SK-N-SH (cell line): ENCODE measurements at regions not wholly inside any gene's neighbourhood (a gene's known extent, or its start where the extent isn't known, plus 50 kb on each side); places are given as distances from the start of the nearest gene placed in this dataset.

Experiments
- CTCF ChIA-PET: fragments of 300-600, 350-600 bp; formaldehyde crosslinking; extraction: SDS; loops from one replicate; lab custom pipeline; 2021; lab: Yijun Ruan, JAX
- POLR2A ChIA-PET: fragments of 350-600 bp; sonication (Branson Sonifier 250); formaldehyde crosslinking; extraction: SDS; loops from one replicate; lab custom pipeline; 2020; ENCODE audit warnings: antibody characterized with exemption, inconsistent platforms; lab: Yijun Ruan, JAX
- DNase-seq: peaks from one replicate; pipeline ENCODE4 v3.0.0; 2012
- H2AFZ ChIP-seq: fragments of 200-600 bp; sonication (generic); 2 replicates; pipeline ENCODE4 v1.8.1; 2016; ENCODE audit warnings: antibody characterized with exemption, mild to moderate bottlenecking, low read depth
- H3F3A ChIP-seq: fragments of 200-600 bp; sonication (generic); replicated peaks from 2 replicates; pipeline ENCODE3; 2016; ENCODE audit warnings: antibody characterized with exemption, mild to moderate bottlenecking; ENCODE audit not compliant: insufficient read depth
- H3K27ac ChIP-seq, 2 experiments: fragments of 200-500 bp in 1 of 2; fragments of 200-600 bp in 1 of 2; sonication (Bioruptor generic) in 1 of 2; sonication (generic), shearing (Covaris generic) in 1 of 2; 2 replicates each; pipeline versions ENCODE4 v1.5.1 to v1.6.1; 2014 to 2016; ENCODE audit warnings: low read depth in 2 of 2, inconsistent platforms in 1 of 2, low read length in 1 of 2, mild to moderate bottlenecking in 1 of 2, mixed read lengths in 1 of 2
- H3K27me3 ChIP-seq: fragments of 200-600 bp; sonication (generic), shearing (Covaris generic); 2 replicates; pipeline ENCODE4 v1.6.1; 2016; ENCODE audit warnings: mixed run types; ENCODE audit not compliant: insufficient read depth
- H3K36me3 ChIP-seq, 2 experiments: fragments of 200-500 bp in 1 of 2; fragments of 200-600 bp in 1 of 2; sonication (Bioruptor generic) in 1 of 2; sonication (generic) in 1 of 2; replicated peaks in 1 of 2; 2 replicates each; pipeline versions ENCODE3 to v1.5.1; 2014 to 2016; ENCODE audit warnings: low read length in 1 of 2, mild to moderate bottlenecking in 1 of 2; ENCODE audit not compliant: insufficient read depth in 2 of 2, control insufficient read depth in 1 of 2
- H3K4me1 ChIP-seq, 2 experiments: fragments of 200-500 bp in 1 of 2; fragments of 200-600 bp in 1 of 2; sonication (Bioruptor generic) in 1 of 2; sonication (generic), shearing (Covaris generic) in 1 of 2; 2 replicates each; pipeline versions ENCODE4 v1.5.1 to v1.6.1; 2014 to 2016; ENCODE audit warnings: low read depth in 1 of 2, low read length in 1 of 2, mixed run types in 1 of 2; ENCODE audit not compliant: insufficient read depth in 2 of 2, control insufficient read depth in 1 of 2
- H3K4me2 ChIP-seq: fragments of 200-600 bp; sonication (generic), shearing (Covaris generic); 2 replicates; pipeline ENCODE4 v1.6.1; 2017; ENCODE audit warnings: mixed run types
- H3K4me3 ChIP-seq, 2 experiments: fragments of 200-500 bp in 1 of 2; fragments of 200-600 bp in 1 of 2; sonication (Bioruptor generic) in 1 of 2; sonication (generic), shearing (Covaris generic) in 1 of 2; 2 replicates each; pipeline versions ENCODE4 v1.5.1 to v1.8.1; 2014 to 2016; ENCODE audit warnings: low read depth in 2 of 2, inconsistent platforms in 1 of 2, low read length in 1 of 2, mild to moderate bottlenecking in 1 of 2, mixed read lengths in 1 of 2, moderate library complexity in 1 of 2
- H3K79me2 ChIP-seq: fragments of 200-600 bp; sonication (generic); 2 replicates; pipeline ENCODE4 v1.8.1; 2017; ENCODE audit warnings: mild to moderate bottlenecking; ENCODE audit not compliant: insufficient read depth
- H3K9ac ChIP-seq: fragments of 200-600 bp; sonication (generic); 2 replicates; pipeline ENCODE4 v1.6.1; 2017; ENCODE audit warnings: mixed run types
- H3K9me2 ChIP-seq: fragments of 200-600 bp; sonication (generic); 2 replicates; pipeline ENCODE4 v1.6.1; 2017; ENCODE audit warnings: mixed run types
- H3K9me3 ChIP-seq: fragments of 200-600 bp; sonication (generic); 2 replicates; pipeline ENCODE4 v1.6.1; 2017; ENCODE audit warnings: mixed run types, mild to moderate bottlenecking, moderate library complexity
- H4K20me1 ChIP-seq: fragments of 200-600 bp; sonication (generic); 2 replicates; pipeline ENCODE4 v1.6.1; 2017; ENCODE audit warnings: mild to moderate bottlenecking, mixed run types; ENCODE audit not compliant: insufficient read depth
- CHD2 ChIP-seq: fragments of 150-350 bp; IDR thresholded peaks from 2 replicates; pipeline ENCODE4 v1.6.1; 2018; ENCODE audit warnings: low read length; ENCODE audit not compliant: partially characterized antibody
- CTCF ChIP-seq: fragments of 200-600 bp; sonication (generic); IDR thresholded peaks from 2 replicates; pipeline ENCODE4 v1.6.1; 2017; ENCODE audit warnings: antibody characterized with exemption, mild to moderate bottlenecking, moderate library complexity
- EP300 ChIP-seq, 2 experiments: IDR thresholded peaks; 2 replicates each; pipeline versions ENCODE4 v1.4.0 to v1.6.1; 2012; ENCODE audit warnings: borderline replicate concordance in 1 of 2, low read depth in 1 of 2, low read length in 1 of 2
- FOXM1 ChIP-seq: IDR thresholded peaks from 2 replicates; pipeline ENCODE4 v1.4.0; 2012; ENCODE audit warnings: low read depth, mild to moderate bottlenecking
- GABPA ChIP-seq: IDR thresholded peaks from 2 replicates; pipeline ENCODE4 v1.4.0; 2012; ENCODE audit warnings: low read depth, mild to moderate bottlenecking
- IRF3 ChIP-seq: fragments of 150-350 bp; IDR thresholded peaks from 2 replicates; pipeline ENCODE4 v1.6.1; 2016; ENCODE audit warnings: mild to moderate bottlenecking, low read depth, low read length
- JUND ChIP-seq: IDR thresholded peaks from 2 replicates; pipeline ENCODE4 v1.4.0; 2012
- RXRA ChIP-seq: IDR thresholded peaks from 2 replicates; pipeline ENCODE4 v1.4.0; 2012; ENCODE audit warnings: low read depth, mild to moderate bottlenecking, borderline replicate concordance
- SIN3A ChIP-seq: IDR thresholded peaks from 2 replicates; pipeline ENCODE4 v1.6.1; 2012; ENCODE audit warnings: low read depth, mild to moderate bottlenecking, low read length, moderate library complexity, borderline replicate concordance
- SMC3 ChIP-seq: IDR thresholded peaks from 2 replicates; pipeline ENCODE4 v1.6.1; 2012; ENCODE audit warnings: low read depth, low read length, improper control_type of control experiment
- TAF1 ChIP-seq: IDR thresholded peaks from 2 replicates; pipeline ENCODE4 v1.6.1; 2012; ENCODE audit warnings: low read depth, mild to moderate bottlenecking, low read length, moderate library complexity, borderline replicate concordance
- YY1 ChIP-seq: IDR thresholded peaks from 2 replicates; pipeline ENCODE4 v1.4.0; 2012; ENCODE audit warnings: low read depth, mild to moderate bottlenecking
- WGBS: methylation state at CpG from one replicate; pipeline ENCODE4 v1.1.6; 2017; ENCODE audit warnings: low lambda C conversion rate; 5-methylcytosine and 5-hydroxymethylcytosine counted together
- TF ChIP-seq, protein P1 (sequence below): IDR thresholded peaks from 2 replicates; pipeline ENCODE4 v1.4.0; 2012; ENCODE audit warnings: low read depth, borderline replicate concordance
- TF ChIP-seq, protein P2 (sequence below): IDR thresholded peaks from 2 replicates; pipeline ENCODE4; 2012

DNA sequence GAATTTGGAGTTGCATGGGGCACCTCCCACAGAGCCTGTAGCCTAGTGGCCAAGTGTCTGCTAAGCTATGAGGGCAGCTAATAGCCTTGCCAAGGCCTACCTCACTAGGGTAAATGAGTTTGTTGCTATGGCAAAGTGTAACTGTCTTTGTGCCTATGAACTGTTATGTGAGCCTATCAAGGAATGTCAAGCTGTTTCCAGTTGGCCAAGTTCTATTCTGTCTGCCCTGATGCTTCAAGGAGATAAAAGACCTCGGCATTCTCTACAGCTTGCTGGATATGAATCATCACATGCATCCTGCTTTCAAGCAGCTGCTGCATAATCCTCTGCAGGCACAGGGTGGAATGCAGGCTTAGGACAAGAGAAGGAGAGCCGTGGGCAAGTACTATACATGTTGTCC lies 69.8 kb upstream of the CCDC112 start (continued):
- TF ChIP-seq CTCF = peak; percentile 31; the same call in 1 of the 2 replicates
- 0 out of 2 replicates have a peak, but pooled peaks have one; percentile 47 for TF ChIP-seq TAF1
- no peak for TF ChIP-seq CHD2
- TF ChIP-seq GABPA = no peak

- Histone ChIP-seq H2AFZ (no peak overlapping the region), H3K79me2 (no peaks in the 10 kb centered on the region), H3K4me1 (peaks cover 3 to 8% of the 10 kb centered on the region in 2 experiments; a peak in 3 of 4 replicates), H3K4me2 (no peak overlapping the region), H3F3A (peaks cover 9% of the 10 kb centered on the region), H3K36me3 (no peaks in the 10 kb centered on the region), H3K4me3 (no peak overlapping the region), H3K9ac (no peak overlapping the region), H4K20me1 (no peaks in the 10 kb centered on the region), H3K27ac (no peak overlapping the region), H3K27me3 (no peaks in the 10 kb centered on the region), H3K9me3 (no peaks in the 10 kb centered on the region), H3K9me2 (no peaks in the 10 kb centered on the region)
- TF ChIP-seq RXRA = no peak
- TF ChIP-seq SIN3A = no peak
- no peak for TF ChIP-seq EP300 (IDR thresholded peaks at IDR 0.05; ENCODE audit: borderline replicate concordance in 1 of 2, low read depth in 1 of 2, low read length in 1 of 2)
- TF ChIP-seq TAF1 = no peak
- POLR2A ChIA-PET = no interaction called here
- WGBS = 79% methylated on average over 4 of the region's 4 CpGs
- DNase-seq = no peak
- CTCF ChIA-PET = interaction anchor here (1.2 kb wide), 1 partner anchor 13 kb away, joined by 6 read pairs; no protein-coding TSS in a partner anchor
Observed at GRCh38 chr5:115363879-115364278, 67.4 kb upstream of the CCDC112 start.

DNA sequence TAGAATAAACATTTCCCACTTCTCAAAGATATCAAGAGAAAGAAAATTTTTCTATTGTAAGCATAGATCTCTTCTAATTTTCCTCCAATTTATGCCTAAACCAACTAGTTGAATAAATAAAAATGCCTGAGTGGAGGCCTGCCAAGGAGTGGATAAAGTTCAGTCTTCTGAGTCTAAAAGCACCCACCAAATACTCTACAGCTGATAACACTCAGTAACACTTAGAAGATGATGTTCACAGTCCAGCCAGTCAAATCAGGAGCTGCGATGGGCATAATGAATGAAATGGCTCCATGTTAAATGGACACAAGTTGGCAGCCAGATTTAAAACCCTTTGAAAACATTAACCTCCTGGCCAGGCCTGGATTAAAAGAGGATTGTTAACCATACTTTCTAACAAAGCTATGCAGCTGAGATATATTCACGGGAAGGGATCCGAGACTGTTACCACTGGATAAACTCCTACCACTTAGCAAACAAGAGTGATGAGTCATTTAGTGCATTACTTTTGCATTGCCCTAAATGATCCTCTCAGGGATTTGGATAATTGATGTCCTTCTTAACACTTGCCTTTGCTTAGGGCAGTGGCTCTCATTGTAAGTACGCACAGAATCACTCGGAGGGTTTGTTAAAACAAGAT lies 63.7 kb upstream of the CCDC112 start:
- Histone ChIP-seq H3K9me3 (no peaks in the 10 kb centered on the region), H3K4me3 (no peak overlapping the region), H3K9me2 (no peaks in the 10 kb centered on the region), H3K27ac (no peak overlapping the region), H2AFZ (no peak overlapping the region), H3K27me3 (no peaks in the 10 kb centered on the region), H3K4me1 (no peaks in the 10 kb centered on the region), H4K20me1 (no peaks in the 10 kb centered on the region), H3K4me2 (no peak overlapping the region), H3K79me2 (no peaks in the 10 kb centered on the region), H3F3A (no peaks in the 10 kb centered on the region), H3K36me3 (no peaks in the 10 kb centered on the region), H3K9ac (no peak overlapping the region)
- ChIA-PET POLR2A (no interaction called here), CTCF (no interaction called here)
- TF ChIP-seq IRF3 (no peak), YY1 (no peak), SIN3A (no peak), SMC3 (no peak), RXRA (no peak), FOXM1 (no peak), JUND (no peak), TAF1 (no peak)
- TF ChIP-seq, protein P1, sequence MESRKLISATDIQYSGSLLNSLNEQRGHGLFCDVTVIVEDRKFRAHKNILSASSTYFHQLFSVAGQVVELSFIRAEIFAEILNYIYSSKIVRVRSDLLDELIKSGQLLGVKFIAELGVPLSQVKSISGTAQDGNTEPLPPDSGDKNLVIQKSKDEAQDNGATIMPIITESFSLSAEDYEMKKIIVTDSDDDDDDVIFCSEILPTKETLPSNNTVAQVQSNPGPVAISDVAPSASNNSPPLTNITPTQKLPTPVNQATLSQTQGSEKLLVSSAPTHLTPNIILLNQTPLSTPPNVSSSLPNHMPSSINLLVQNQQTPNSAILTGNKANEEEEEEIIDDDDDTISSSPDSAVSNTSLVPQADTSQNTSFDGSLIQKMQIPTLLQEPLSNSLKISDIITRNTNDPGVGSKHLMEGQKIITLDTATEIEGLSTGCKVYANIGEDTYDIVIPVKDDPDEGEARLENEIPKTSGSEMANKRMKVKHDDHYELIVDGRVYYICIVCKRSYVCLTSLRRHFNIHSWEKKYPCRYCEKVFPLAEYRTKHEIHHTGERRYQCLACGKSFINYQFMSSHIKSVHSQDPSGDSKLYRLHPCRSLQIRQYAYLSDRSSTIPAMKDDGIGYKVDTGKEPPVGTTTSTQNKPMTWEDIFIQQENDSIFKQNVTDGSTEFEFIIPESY = no peak
- TF ChIP-seq, protein P2, sequence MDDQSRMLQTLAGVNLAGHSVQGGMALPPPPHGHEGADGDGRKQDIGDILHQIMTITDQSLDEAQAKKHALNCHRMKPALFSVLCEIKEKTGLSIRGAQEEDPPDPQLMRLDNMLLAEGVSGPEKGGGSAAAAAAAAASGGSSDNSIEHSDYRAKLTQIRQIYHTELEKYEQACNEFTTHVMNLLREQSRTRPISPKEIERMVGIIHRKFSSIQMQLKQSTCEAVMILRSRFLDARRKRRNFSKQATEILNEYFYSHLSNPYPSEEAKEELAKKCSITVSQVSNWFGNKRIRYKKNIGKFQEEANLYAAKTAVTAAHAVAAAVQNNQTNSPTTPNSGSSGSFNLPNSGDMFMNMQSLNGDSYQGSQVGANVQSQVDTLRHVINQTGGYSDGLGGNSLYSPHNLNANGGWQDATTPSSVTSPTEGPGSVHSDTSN = no peak
- 73% methylated on average over 5 of the region's 5 CpGs for WGBS
- no peak for DNase-seq
